ENCODE measurements at regions not wholly inside any gene's neighbourhood (a gene's known extent, or its start where the extent isn't known, plus 50 kb on each side); places are given as distances from the start of the nearest gene placed in this dataset.
A peak's percentile ranks its signal among the peaks of the same experiment; 100 is the strongest.
"Not testable (repeated sequence)": the region's sequence is repeated elsewhere in the genome, so short reads cannot be mapped to it uniquely, and the experiment has no call there.

GRCh38 chr18:71450257-71450656 lies 1093.9 kb downstream of the CBLN2 start:
- peak; percentile 54 to 83 for DNase-seq

- no peak for DNase-seq
Observed at GRCh38 chr18:71443706-71444480, 1100.2 kb downstream of the CBLN2 start.

- peak; percentile 66 to 80 for DNase-seq
Observed at GRCh38 chr18:71442731-71443141, 1101.4 kb downstream of the CBLN2 start.

- no peak for DNase-seq
Observed at GRCh38 chr18:71441156-71441555, 1103.0 kb downstream of the CBLN2 start.

- DNase-seq = no peak
Observed at GRCh38 chr18:71437511-71437910, 1106.6 kb downstream of the CBLN2 start.

- no peak for DNase-seq
Observed at GRCh38 chr18:71433373-71433772, 1110.8 kb downstream of the CBLN2 start.

- DNase-seq = no peak
Observed at GRCh38 chr18:71431689-71432088, 1112.5 kb downstream of the CBLN2 start.

- DNase-seq = no peak
Observed at GRCh38 chr18:71431171-71431570, 1113.0 kb downstream of the CBLN2 start.

- no peak for DNase-seq
Observed at GRCh38 chr18:71426441-71426840, 1117.7 kb downstream of the CBLN2 start.

- DNase-seq = no peak
Observed at GRCh38 chr18:71405169-71405809, 1116.4 kb downstream of the SOCS6 start.

- DNase-seq = no peak
Observed at GRCh38 chr18:71403501-71403900, 1114.7 kb downstream of the SOCS6 start.

GRCh38 chr18:71398531-71398930 lies 1109.7 kb downstream of the SOCS6 start:
- DNase-seq = peak; percentile 37 to 62

GRCh38 chr18:71388148-71388547 lies 1099.3 kb downstream of the SOCS6 start:
- DNase-seq = no peak

- DNase-seq = no peak
Observed at GRCh38 chr18:71374294-71375000, 1085.6 kb downstream of the SOCS6 start.

GRCh38 chr18:71371951-71372605 lies 1083.2 kb downstream of the SOCS6 start:
- DNase-seq = peak; percentile 9 to 27

- no peak for DNase-seq
Observed at GRCh38 chr18:71370671-71371445, 1082.0 kb downstream of the SOCS6 start.

- no peak for DNase-seq
Observed at GRCh38 chr18:71370095-71370494, 1081.2 kb downstream of the SOCS6 start.

- DNase-seq = no peak
Observed at GRCh38 chr18:71362140-71362539, 1073.3 kb downstream of the SOCS6 start.

GRCh38 chr18:71355599-71355998 lies 1066.8 kb downstream of the SOCS6 start:
- DNase-seq = not testable (repeated sequence)

- peak in 1 of 2 experiments; percentile 4 for DNase-seq
Observed at GRCh38 chr18:71352618-71353017, 1063.8 kb downstream of the SOCS6 start.

- DNase-seq = peak; percentile 27 to 63
Observed at GRCh38 chr18:71336576-71337210, 1047.8 kb downstream of the SOCS6 start.

GRCh38 chr18:71329563-71329962 lies 1040.7 kb downstream of the SOCS6 start:
- no peak for DNase-seq

Data from NCI-H2081 (cell line).